Esophagus mucosa (tissue), 1 donor: ENCODE measurements at regions not wholly inside any gene's neighbourhood (a gene's known extent, or its start where the extent isn't known, plus 50 kb on each side); places are given as distances from the start of the nearest gene placed in this dataset.
"Not testable (repeated sequence)": the region's sequence is repeated elsewhere in the genome, so short reads cannot be mapped to it uniquely, and the experiment has no call there.

ENCODE experiments used
- ATAC-seq: fragments of 200-7000 bp; cut with Tn5 transposase; one replicate; pipeline ENCODE4 v1.9.1; 2020
- donor health status: DM: yes; HTN: yes; CAD: no.

GRCh38 chr6:8809662-8810061, 374.3 kb upstream of the SLC35B3 start:
- ATAC-seq, result no peak

GRCh38 chr6:8803181-8803760, 367.9 kb upstream of the SLC35B3 start:
- no peak for ATAC-seq

GRCh38 chr6:8802397-8802796, 367.1 kb upstream of the SLC35B3 start:
- ATAC-seq, result not testable (repeated sequence)

GRCh38 chr6:8794420-8794819, 359.1 kb upstream of the SLC35B3 start:
- ATAC-seq, result no peak

GRCh38 chr6:8789878-8790277, 354.5 kb upstream of the SLC35B3 start:
- ATAC-seq, result no peak

- no peak for ATAC-seq
Observed at GRCh38 chr6:8785223-8785622, 349.9 kb upstream of the SLC35B3 start.

- ATAC-seq, result no peak
Observed at GRCh38 chr6:8783191-8783590, 347.8 kb upstream of the SLC35B3 start.

GRCh38 chr6:8780653-8781052, 345.3 kb upstream of the SLC35B3 start:
- no peak for ATAC-seq

GRCh38 chr6:8764733-8765132, 329.4 kb upstream of the SLC35B3 start:
- no peak for ATAC-seq

GRCh38 chr6:8760951-8761350, 325.6 kb upstream of the SLC35B3 start:
- ATAC-seq, result no peak

- ATAC-seq, result no peak
Observed at GRCh38 chr6:8758412-8758811, 323.1 kb upstream of the SLC35B3 start.

GRCh38 chr6:8750627-8751026, 315.3 kb upstream of the SLC35B3 start:
- ATAC-seq, result no peak

- no peak for ATAC-seq
Observed at GRCh38 chr6:8749465-8749864, 314.1 kb upstream of the SLC35B3 start.

GRCh38 chr6:8743170-8743745, 307.9 kb upstream of the SLC35B3 start:
- ATAC-seq, result peak; percentile 37

GRCh38 chr6:8739454-8739853, 304.1 kb upstream of the SLC35B3 start:
- ATAC-seq, result peak; percentile 81

GRCh38 chr6:8738951-8739350, 303.6 kb upstream of the SLC35B3 start:
- no peak for ATAC-seq

- ATAC-seq, result no peak
Observed at GRCh38 chr6:8736156-8736895, 301.0 kb upstream of the SLC35B3 start.

- no peak for ATAC-seq
Observed at GRCh38 chr6:8733879-8734278, 298.5 kb upstream of the SLC35B3 start.

GRCh38 chr6:8731874-8732273, 296.5 kb upstream of the SLC35B3 start:
- ATAC-seq, result no peak

- ATAC-seq, result no peak
Observed at GRCh38 chr6:8710668-8711431, 275.5 kb upstream of the SLC35B3 start.

- ATAC-seq, result peak; percentile 96
Observed at GRCh38 chr6:8707956-8708772, 272.8 kb upstream of the SLC35B3 start.

GRCh38 chr6:8707369-8707768, 272.0 kb upstream of the SLC35B3 start:
- ATAC-seq, result no peak
